Mesenchymal stem cell (in vitro differentiated cells and primary cell): ENCODE measurements at regions not wholly inside any gene's neighbourhood (a gene's known extent, or its start where the extent isn't known, plus 50 kb on each side); places are given as distances from the start of the nearest gene placed in this dataset.

Experiments used
- DNase-seq: peaks from one replicate; pipeline ENCODE4 v3.0.0-alpha.2; 2013
- H2AFZ ChIP-seq: one replicate; pipeline ENCODE4 v1.6.1; 2013; ENCODE audit warnings: low read depth, mild to moderate bottlenecking, control low read depth, inconsistent platforms, low read length, moderate library complexity
- H2AK5ac ChIP-seq: 2 replicates; pipeline ENCODE4 v1.6.1; 2013; ENCODE audit warnings: low read length, moderate library complexity, mild to moderate bottlenecking, inconsistent platforms; ENCODE audit not compliant: severe bottlenecking
- H2BK120ac ChIP-seq: one replicate; pipeline ENCODE4 v1.6.1; 2013; ENCODE audit warnings: low read depth, mild to moderate bottlenecking, inconsistent platforms, low read length, moderate library complexity
- H2BK12ac ChIP-seq, 2 experiments: one replicate each; pipeline ENCODE4 v1.6.1; 2013; ENCODE audit warnings: inconsistent platforms in 2 of 2, low read length in 2 of 2, mild to moderate bottlenecking in 2 of 2, moderate library complexity in 2 of 2, control low read depth in 1 of 2
- H2BK15ac ChIP-seq: one replicate; pipeline ENCODE4 v1.6.1; 2013; ENCODE audit warnings: mild to moderate bottlenecking, low read depth, inconsistent platforms; ENCODE audit not compliant: poor library complexity, severe bottlenecking
- H2BK5ac ChIP-seq: 2 replicates; pipeline ENCODE4 v1.6.1; 2013; ENCODE audit warnings: low read depth, mild to moderate bottlenecking, low read length, control low read depth, inconsistent platforms; ENCODE audit not compliant: poor library complexity, severe bottlenecking
- H3K14ac ChIP-seq, 2 experiments: one replicate each; pipeline ENCODE4 v1.6.1; 2013; ENCODE audit warnings: inconsistent platforms in 2 of 2, low read length in 2 of 2, control low read depth in 1 of 2, mild to moderate bottlenecking in 1 of 2, moderate library complexity in 1 of 2
- H3K18ac ChIP-seq, 2 experiments: one replicate each; pipeline ENCODE4 v1.6.1; 2013; ENCODE audit warnings: inconsistent platforms in 2 of 2, low read length in 2 of 2, control low read depth in 1 of 2, low read depth in 1 of 2, mild to moderate bottlenecking in 1 of 2
- H3K23ac ChIP-seq, 2 experiments: one replicate each; pipeline ENCODE4 v1.6.1; 2013; ENCODE audit warnings: inconsistent platforms in 2 of 2, low read length in 2 of 2, mild to moderate bottlenecking in 2 of 2, moderate library complexity in 2 of 2, control low read depth in 1 of 2
- H3K27ac ChIP-seq: 2 replicates; pipeline ENCODE4 v1.5.1; 2013; ENCODE audit warnings: mild to moderate bottlenecking, moderate library complexity, low read length, control low read depth, inconsistent platforms; ENCODE audit not compliant: poor library complexity, severe bottlenecking
- H3K27me3 ChIP-seq, 2 experiments: 2 replicates each; pipeline versions ENCODE4 v1.6.1 to v1.7.0; 2013; ENCODE audit warnings: low read length in 2 of 2, mild to moderate bottlenecking in 2 of 2, moderate library complexity in 2 of 2, control low read depth in 1 of 2, inconsistent platforms in 1 of 2; ENCODE audit not compliant: control insufficient read depth in 1 of 2, insufficient read depth in 1 of 2
- H3K36me3 ChIP-seq, 2 experiments: 2 replicates each; pipeline versions ENCODE4 v1.6.1 to v1.7.0; 2013; ENCODE audit warnings: low read length in 2 of 2, control low read depth in 1 of 2, inconsistent platforms in 1 of 2, low read depth in 1 of 2, mild to moderate bottlenecking in 1 of 2; ENCODE audit not compliant: insufficient read depth in 2 of 2, control insufficient read depth in 1 of 2
- H3K4ac ChIP-seq, 2 experiments: one replicate each; pipeline ENCODE4 v1.6.1; 2013; ENCODE audit warnings: inconsistent platforms in 2 of 2, low read length in 2 of 2, mild to moderate bottlenecking in 2 of 2, moderate library complexity in 2 of 2, control low read depth in 1 of 2, low read depth in 1 of 2
- H3K4me1 ChIP-seq: 2 replicates; pipeline ENCODE4 v1.6.1; 2013; ENCODE audit warnings: low read depth, low read length, control low read depth; ENCODE audit not compliant: control insufficient read depth, insufficient read depth
- H3K4me2 ChIP-seq: 2 replicates; pipeline ENCODE4 v1.6.1; 2013; ENCODE audit warnings: low read length, mild to moderate bottlenecking, inconsistent platforms; ENCODE audit not compliant: poor library complexity, severe bottlenecking
- H3K4me3 ChIP-seq, 2 experiments: 2 replicates each; pipeline versions ENCODE4 v1.5.1 to v1.7.0; 2013; ENCODE audit warnings: low read length in 2 of 2, mild to moderate bottlenecking in 2 of 2, control low read depth in 1 of 2, low read depth in 1 of 2; ENCODE audit not compliant: insufficient read depth in 1 of 2
- H3K79me1 ChIP-seq: replicated peaks from 2 replicates; pipeline ENCODE4 v1.6.1; 2013; ENCODE audit warnings: mild to moderate bottlenecking, control low read depth, low read length, inconsistent platforms; ENCODE audit not compliant: poor library complexity, severe bottlenecking
- H3K9ac ChIP-seq: 2 replicates; pipeline ENCODE4 v1.7.0; 2013; ENCODE audit warnings: mild to moderate bottlenecking, low read length, moderate library complexity
- H3K9me3 ChIP-seq: 2 replicates; pipeline ENCODE4 v1.7.0; 2013; ENCODE audit warnings: mild to moderate bottlenecking, low read length; ENCODE audit not compliant: control insufficient read depth
- H4K8ac ChIP-seq: one replicate; pipeline ENCODE4 v1.6.1; 2013; ENCODE audit warnings: inconsistent platforms, mild to moderate bottlenecking, low read length, moderate library complexity
- H4K91ac ChIP-seq: one replicate; pipeline ENCODE4 v1.6.1; 2013; ENCODE audit warnings: mild to moderate bottlenecking, low read length, inconsistent platforms
- WGBS: methylation state at CpG from one replicate; pipeline ENCODE4 v1.1.7; 2013; ENCODE audit warnings: mixed read lengths; 5-methylcytosine and 5-hydroxymethylcytosine counted together

- H2BK15ac ChIP-seq, result no peak overlapping the region
- WGBS, result 73% methylated on average over 4 of the region's 4 CpGs
- H3K4me2 ChIP-seq, result no peak overlapping the region
Measured at GRCh38 chr2:107305966-107306365, 420.0 kb upstream of the ST6GAL2 start.

GRCh38 chr2:107306881-107307280, 420.9 kb upstream of the ST6GAL2 start:
- Histone ChIP-seq H3K27me3 (no peaks in the 10 kb centered on the region), H2AFZ (no peak overlapping the region)
- WGBS, result 33% methylated on average over 1 of the region's 2 CpGs

More at GRCh38 chr2:107305966-107306365, 420.0 kb upstream of the ST6GAL2 start:
- Histone ChIP-seq H4K91ac (no peak overlapping the region), H4K8ac (no peak overlapping the region), H2BK120ac (no peak overlapping the region), H3K36me3 (no peaks in the 10 kb centered on the region), H3K9me3 (no peaks in the 10 kb centered on the region), H2BK5ac (no peak overlapping the region), H3K9ac (no peak overlapping the region), H3K14ac (no peak overlapping the region), H2AK5ac (no peak overlapping the region), H2BK12ac (no peak overlapping the region), H3K18ac (no peak overlapping the region), H3K4me3 (no peak overlapping the region), H3K27ac (no peak overlapping the region), H3K4me1 (no peaks in the 10 kb centered on the region), H3K79me1 (no peaks in the 10 kb centered on the region), H3K4ac (no peak overlapping the region), H3K27me3 (no peaks in the 10 kb centered on the region), H2AFZ (no peak overlapping the region), H3K23ac (no peak overlapping the region)
- no peak for DNase-seq

GRCh38 chr2:107308835-107309234, 422.9 kb upstream of the ST6GAL2 start:
- Histone ChIP-seq H3K27me3 (no peaks in the 10 kb centered on the region), H3K4me1 (no peaks in the 10 kb centered on the region), H2BK5ac (no peak overlapping the region), H3K36me3 (no peaks in the 10 kb centered on the region), H3K9ac (no peak overlapping the region), H3K18ac (no peak overlapping the region), H2AFZ (no peak overlapping the region), H3K79me1 (no peaks in the 10 kb centered on the region), H3K4ac (no peak overlapping the region), H4K91ac (no peak overlapping the region), H3K14ac (no peak overlapping the region), H3K9me3 (no peaks in the 10 kb centered on the region), H3K4me2 (no peak overlapping the region), H2BK120ac (no peak overlapping the region), H3K4me3 (no peak overlapping the region), H3K23ac (no peak overlapping the region), H3K27ac (no peak overlapping the region), H4K8ac (no peak overlapping the region), H2BK15ac (no peak overlapping the region), H2AK5ac (no peak overlapping the region), H2BK12ac (no peak overlapping the region)
- no peak for DNase-seq
- 60% methylated on average over 1 of the region's 1 CpG for WGBS

More at GRCh38 chr2:107306881-107307280, 420.9 kb upstream of the ST6GAL2 start:
- Histone ChIP-seq H2AK5ac (no peak overlapping the region), H2BK12ac (no peak overlapping the region), H3K4ac (no peak overlapping the region), H3K4me1 (no peaks in the 10 kb centered on the region), H4K8ac (no peak overlapping the region), H3K36me3 (no peaks in the 10 kb centered on the region), H3K9ac (no peak overlapping the region), H2BK5ac (no peak overlapping the region), H3K9me3 (no peaks in the 10 kb centered on the region), H3K4me3 (no peak overlapping the region), H3K23ac (no peak overlapping the region), H2BK120ac (no peak overlapping the region), H2BK15ac (no peak overlapping the region), H3K18ac (no peak overlapping the region), H3K4me2 (no peak overlapping the region), H3K14ac (no peak overlapping the region), H4K91ac (no peak overlapping the region), H3K79me1 (no peaks in the 10 kb centered on the region), H3K27ac (no peak overlapping the region)
- no peak for DNase-seq

GRCh38 chr2:107312240-107312639, 426.3 kb upstream of the ST6GAL2 start:
- Histone ChIP-seq H2BK5ac (no peak overlapping the region), H3K14ac (no peak overlapping the region), H4K8ac (no peak overlapping the region), H2BK120ac (no peak overlapping the region), H3K36me3 (no peaks in the 10 kb centered on the region), H3K9ac (no peak overlapping the region), H2BK12ac (no peak overlapping the region), H3K79me1 (no peaks in the 10 kb centered on the region), H2BK15ac (no peak overlapping the region), H3K4me2 (no peak overlapping the region), H3K27me3 (no peaks in the 10 kb centered on the region), H3K9me3 (no peaks in the 10 kb centered on the region), H2AFZ (no peak overlapping the region), H3K4ac (no peak overlapping the region), H3K18ac (no peak overlapping the region), H4K91ac (no peak overlapping the region), H3K4me3 (no peak overlapping the region), H3K23ac (no peak overlapping the region), H2AK5ac (no peak overlapping the region), H3K4me1 (no peaks in the 10 kb centered on the region), H3K27ac (no peak overlapping the region)
- no peak for DNase-seq
- no CpG with 5 or more reads among the region's 4 CpGs for WGBS
